ENCODE measurements at regions not wholly inside any gene's neighbourhood (a gene's known extent, or its start where the extent isn't known, plus 50 kb on each side); places are given as distances from the start of the nearest gene placed in this dataset.
A peak's percentile ranks its signal among the peaks of the same experiment; 100 is the strongest.
"Not testable (repeated sequence)": the region's sequence is repeated elsewhere in the genome, so short reads cannot be mapped to it uniquely, and the experiment has no call there.

DNA sequence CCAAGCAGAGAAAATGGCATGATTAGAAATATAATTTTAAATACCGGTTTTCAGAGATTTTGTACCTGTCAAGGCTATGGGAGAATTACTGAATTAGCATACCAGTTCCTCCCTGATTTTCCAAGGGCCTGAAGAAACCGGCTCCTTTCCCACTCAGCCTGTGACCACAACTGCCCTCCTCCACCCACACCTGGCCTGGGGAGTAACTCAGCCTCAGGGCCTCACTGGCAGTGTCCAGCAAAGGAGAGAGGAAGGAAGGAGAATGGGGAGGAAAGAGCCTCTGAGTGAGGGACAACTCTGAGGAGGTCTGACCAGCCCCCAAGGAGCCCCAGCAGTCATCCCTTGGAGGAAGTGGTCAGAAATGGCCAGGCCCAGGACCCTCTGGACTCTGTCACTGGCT is 98.0 kb upstream of the LYZL2 start:
- H3K4me3 Mint-ChIP-seq = no peak overlapping the region
- peaks cover 7% of the 10 kb centered on the region for H3K4me1 Mint-ChIP-seq
- H3K27ac Mint-ChIP-seq = no peak overlapping the region
- H3K36me3 Mint-ChIP-seq = no peaks in the 10 kb centered on the region
- no peak for DNase-seq (ENCODE audit: low spot score)
- Histone ChIP-seq H3K36me3 (no peaks in the 10 kb centered on the region), H3K4me3 (no peak overlapping the region), H4K20me1 (ENCODE audit: low read depth) (no peaks in the 10 kb centered on the region), H3K9me3 (ENCODE audit: low read depth) (no peaks in the 10 kb centered on the region), H3K79me2 (ENCODE audit: low read depth) (no peaks in the 10 kb centered on the region), H3K4me2 (no peak overlapping the region), H2AFZ (replicated peaks) (peak overlapping the region; percentile 34), H3K9ac (no peak overlapping the region), H3K4me1 (no peaks in the 10 kb centered on the region), H3F3A (ENCODE audit: low read depth) (peaks cover 9% of the 10 kb centered on the region), H3K27me3 (no peaks in the 10 kb centered on the region), H3K27ac (no peak overlapping the region)
- TF ChIP-seq EZH2 (IDR thresholded peaks at IDR 0.05) = no peak
- TF ChIP-seq, protein P1, sequence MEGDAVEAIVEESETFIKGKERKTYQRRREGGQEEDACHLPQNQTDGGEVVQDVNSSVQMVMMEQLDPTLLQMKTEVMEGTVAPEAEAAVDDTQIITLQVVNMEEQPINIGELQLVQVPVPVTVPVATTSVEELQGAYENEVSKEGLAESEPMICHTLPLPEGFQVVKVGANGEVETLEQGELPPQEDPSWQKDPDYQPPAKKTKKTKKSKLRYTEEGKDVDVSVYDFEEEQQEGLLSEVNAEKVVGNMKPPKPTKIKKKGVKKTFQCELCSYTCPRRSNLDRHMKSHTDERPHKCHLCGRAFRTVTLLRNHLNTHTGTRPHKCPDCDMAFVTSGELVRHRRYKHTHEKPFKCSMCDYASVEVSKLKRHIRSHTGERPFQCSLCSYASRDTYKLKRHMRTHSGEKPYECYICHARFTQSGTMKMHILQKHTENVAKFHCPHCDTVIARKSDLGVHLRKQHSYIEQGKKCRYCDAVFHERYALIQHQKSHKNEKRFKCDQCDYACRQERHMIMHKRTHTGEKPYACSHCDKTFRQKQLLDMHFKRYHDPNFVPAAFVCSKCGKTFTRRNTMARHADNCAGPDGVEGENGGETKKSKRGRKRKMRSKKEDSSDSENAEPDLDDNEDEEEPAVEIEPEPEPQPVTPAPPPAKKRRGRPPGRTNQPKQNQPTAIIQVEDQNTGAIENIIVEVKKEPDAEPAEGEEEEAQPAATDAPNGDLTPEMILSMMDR (IDR thresholded peaks at IDR 0.05) = no peak
- TF ChIP-seq EZH2phosphoT487 (IDR thresholded peaks at IDR 0.05) = no peak
- no peaks in the 10 kb centered on the region for H3K9me3 Mint-ChIP-seq
- H3K27me3 Mint-ChIP-seq (ENCODE audit: insufficient read depth, low read depth) = peaks cover 4% of the 10 kb centered on the region

DNA sequence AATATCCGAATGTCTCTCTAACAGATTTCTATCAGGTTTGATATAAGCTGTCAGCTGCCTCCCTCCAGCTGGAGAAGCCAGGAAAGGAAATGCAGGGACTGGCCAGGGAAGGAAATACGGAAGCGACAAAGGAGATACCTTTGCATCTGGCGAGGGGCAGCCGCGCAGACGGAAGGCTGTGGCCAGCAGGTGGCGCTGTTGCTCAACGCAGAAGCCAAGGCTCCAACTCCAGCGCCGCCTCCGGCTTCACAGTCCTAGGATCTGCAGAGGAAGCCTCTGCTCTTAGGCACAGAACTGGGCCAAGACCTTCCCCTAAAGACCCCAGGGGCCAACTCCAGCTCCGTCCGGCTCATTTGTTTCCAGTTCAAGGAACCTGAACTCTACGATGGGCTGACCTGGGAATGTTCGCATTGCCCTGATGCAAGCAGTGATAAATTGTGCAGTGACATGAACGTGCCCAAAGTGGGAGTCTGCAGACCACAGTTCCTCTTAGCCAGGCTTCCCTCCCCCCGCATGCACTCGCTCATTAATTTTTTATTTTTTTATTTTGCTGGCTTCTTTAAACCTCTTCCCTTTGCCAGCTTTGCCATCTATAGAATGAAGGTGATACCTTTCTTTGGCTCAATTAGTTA is 97.3 kb upstream of the LYZL2 start:
- H3K9ac ChIP-seq; H3K27ac ChIP-seq; H3K36me3 Mint-ChIP-seq; H3K27me3 ChIP-seq; H3K79me2 ChIP-seq (ENCODE audit: low read depth); H3K4me2 ChIP-seq; H3K9me3 ChIP-seq (ENCODE audit: low read depth); H3K27ac Mint-ChIP-seq; H3K4me3 ChIP-seq; H3K27me3 Mint-ChIP-seq (ENCODE audit: insufficient read depth, low read depth); H3K4me1 Mint-ChIP-seq; H3K4me1 ChIP-seq; H3K36me3 ChIP-seq; H4K20me1 ChIP-seq (ENCODE audit: low read depth); H3F3A ChIP-seq (ENCODE audit: low read depth); H3K9me3 Mint-ChIP-seq: not testable (repeated sequence)
- TF ChIP-seq, protein P1 (IDR thresholded peaks at IDR 0.05) = peak; percentile 68
- peak overlapping the region; percentile 63 for H2AFZ ChIP-seq (replicated peaks)
- peak overlapping the region; percentile 22 for H3K4me3 Mint-ChIP-seq
- DNase-seq (ENCODE audit: low spot score) = peak; percentile 88

DNA sequence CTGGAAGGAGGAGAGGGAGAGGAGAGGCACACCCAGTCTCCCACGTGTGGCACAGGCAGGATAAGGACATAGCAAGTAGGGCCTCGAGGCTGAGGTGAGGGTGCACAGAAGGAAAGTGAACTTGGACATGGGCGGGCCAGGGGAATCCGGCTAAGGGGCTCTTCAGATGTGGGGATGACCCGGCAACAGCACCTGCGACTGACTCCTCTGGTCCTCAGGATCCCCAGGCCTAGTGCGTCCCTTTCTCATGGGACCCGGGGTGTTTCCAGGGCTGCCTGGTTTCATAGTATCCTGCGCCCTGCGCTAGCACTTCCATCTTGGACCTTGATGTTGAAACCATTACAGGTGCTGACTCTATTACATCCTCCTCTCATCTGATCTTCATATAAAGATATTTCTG is 96.1 kb upstream of the LYZL2 start:
- no peak overlapping the region for H2AFZ ChIP-seq (replicated peaks)
- Mint-ChIP-seq H3K4me1 (peaks cover 7% of the 10 kb centered on the region), H3K36me3 (no peaks in the 10 kb centered on the region), H3K4me3 (no peak overlapping the region), H3K27me3 (ENCODE audit: insufficient read depth, low read depth) (peaks cover 2% of the 10 kb centered on the region), H3K9me3 (no peaks in the 10 kb centered on the region), H3K27ac (no peak overlapping the region)
- H3K27ac ChIP-seq = no peak overlapping the region
- no peak for DNase-seq (ENCODE audit: low spot score)
- no peak overlapping the region for H3K4me3 ChIP-seq
- H3K9ac ChIP-seq = no peak overlapping the region
- no peak for TF ChIP-seq EZH2 (IDR thresholded peaks at IDR 0.05)
- TF ChIP-seq, protein P1 (IDR thresholded peaks at IDR 0.05) = no peak
- H3F3A ChIP-seq (ENCODE audit: low read depth) = peaks cover 9% of the 10 kb centered on the region
- H3K9me3 ChIP-seq (ENCODE audit: low read depth) = no peaks in the 10 kb centered on the region
- no peaks in the 10 kb centered on the region for H3K27me3 ChIP-seq
- no peaks in the 10 kb centered on the region for H3K79me2 ChIP-seq (ENCODE audit: low read depth)
- no peaks in the 10 kb centered on the region for H3K4me1 ChIP-seq
- no peak overlapping the region for H3K4me2 ChIP-seq
- no peaks in the 10 kb centered on the region for H4K20me1 ChIP-seq (ENCODE audit: low read depth)
- H3K36me3 ChIP-seq = no peaks in the 10 kb centered on the region
